SK-N-SH (cell line): ENCODE measurements at regions not wholly inside any gene's neighbourhood (a gene's known extent, or its start where the extent isn't known, plus 50 kb on each side); places are given as distances from the start of the nearest gene placed in this dataset.

Experiments used
- CTCF ChIA-PET: fragments of 300-600, 350-600 bp; formaldehyde crosslinking; extraction: SDS; loops from one replicate; lab custom pipeline; 2021; lab: Yijun Ruan, JAX
- POLR2A ChIA-PET: fragments of 350-600 bp; sonication (Branson Sonifier 250); formaldehyde crosslinking; extraction: SDS; loops from one replicate; lab custom pipeline; 2020; ENCODE audit warnings: antibody characterized with exemption, inconsistent platforms; lab: Yijun Ruan, JAX
- DNase-seq: peaks from one replicate; pipeline ENCODE4 v3.0.0; 2012
- H2AFZ ChIP-seq: fragments of 200-600 bp; sonication (generic); 2 replicates; pipeline ENCODE4 v1.8.1; 2016; ENCODE audit warnings: antibody characterized with exemption, mild to moderate bottlenecking, low read depth
- H3F3A ChIP-seq: fragments of 200-600 bp; sonication (generic); replicated peaks from 2 replicates; pipeline ENCODE3; 2016; ENCODE audit warnings: antibody characterized with exemption, mild to moderate bottlenecking; ENCODE audit not compliant: insufficient read depth
- H3K27ac ChIP-seq, 2 experiments: fragments of 200-500 bp in 1 of 2; fragments of 200-600 bp in 1 of 2; sonication (Bioruptor generic) in 1 of 2; sonication (generic), shearing (Covaris generic) in 1 of 2; 2 replicates each; pipeline versions ENCODE4 v1.5.1 to v1.6.1; 2014 to 2016; ENCODE audit warnings: low read depth in 2 of 2, inconsistent platforms in 1 of 2, low read length in 1 of 2, mild to moderate bottlenecking in 1 of 2, mixed read lengths in 1 of 2
- H3K27me3 ChIP-seq: fragments of 200-600 bp; sonication (generic), shearing (Covaris generic); 2 replicates; pipeline ENCODE4 v1.6.1; 2016; ENCODE audit warnings: mixed run types; ENCODE audit not compliant: insufficient read depth
- H3K36me3 ChIP-seq, 2 experiments: fragments of 200-500 bp in 1 of 2; fragments of 200-600 bp in 1 of 2; sonication (Bioruptor generic) in 1 of 2; sonication (generic) in 1 of 2; replicated peaks in 1 of 2; 2 replicates each; pipeline versions ENCODE3 to v1.5.1; 2014 to 2016; ENCODE audit warnings: low read length in 1 of 2, mild to moderate bottlenecking in 1 of 2; ENCODE audit not compliant: insufficient read depth in 2 of 2, control insufficient read depth in 1 of 2
- H3K4me1 ChIP-seq, 2 experiments: fragments of 200-500 bp in 1 of 2; fragments of 200-600 bp in 1 of 2; sonication (Bioruptor generic) in 1 of 2; sonication (generic), shearing (Covaris generic) in 1 of 2; 2 replicates each; pipeline versions ENCODE4 v1.5.1 to v1.6.1; 2014 to 2016; ENCODE audit warnings: low read depth in 1 of 2, low read length in 1 of 2, mixed run types in 1 of 2; ENCODE audit not compliant: insufficient read depth in 2 of 2, control insufficient read depth in 1 of 2
- H3K4me2 ChIP-seq: fragments of 200-600 bp; sonication (generic), shearing (Covaris generic); 2 replicates; pipeline ENCODE4 v1.6.1; 2017; ENCODE audit warnings: mixed run types
- H3K4me3 ChIP-seq, 2 experiments: fragments of 200-500 bp in 1 of 2; fragments of 200-600 bp in 1 of 2; sonication (Bioruptor generic) in 1 of 2; sonication (generic), shearing (Covaris generic) in 1 of 2; 2 replicates each; pipeline versions ENCODE4 v1.5.1 to v1.8.1; 2014 to 2016; ENCODE audit warnings: low read depth in 2 of 2, inconsistent platforms in 1 of 2, low read length in 1 of 2, mild to moderate bottlenecking in 1 of 2, mixed read lengths in 1 of 2, moderate library complexity in 1 of 2
- H3K79me2 ChIP-seq: fragments of 200-600 bp; sonication (generic); 2 replicates; pipeline ENCODE4 v1.8.1; 2017; ENCODE audit warnings: mild to moderate bottlenecking; ENCODE audit not compliant: insufficient read depth
- H3K9ac ChIP-seq: fragments of 200-600 bp; sonication (generic); 2 replicates; pipeline ENCODE4 v1.6.1; 2017; ENCODE audit warnings: mixed run types
- H3K9me2 ChIP-seq: fragments of 200-600 bp; sonication (generic); 2 replicates; pipeline ENCODE4 v1.6.1; 2017; ENCODE audit warnings: mixed run types
- H3K9me3 ChIP-seq: fragments of 200-600 bp; sonication (generic); 2 replicates; pipeline ENCODE4 v1.6.1; 2017; ENCODE audit warnings: mixed run types, mild to moderate bottlenecking, moderate library complexity
- H4K20me1 ChIP-seq: fragments of 200-600 bp; sonication (generic); 2 replicates; pipeline ENCODE4 v1.6.1; 2017; ENCODE audit warnings: mild to moderate bottlenecking, mixed run types; ENCODE audit not compliant: insufficient read depth
- FOXJ3 ChIP-seq: sonication (generic); formaldehyde crosslinking; IDR thresholded peaks from 2 replicates; pipeline ENCODE4 v1.5.1; 2020; ENCODE audit warnings: mild to moderate bottlenecking, missing genetic modification reagents
- IRF3 ChIP-seq: fragments of 150-350 bp; IDR thresholded peaks from 2 replicates; pipeline ENCODE4 v1.6.1; 2016; ENCODE audit warnings: mild to moderate bottlenecking, low read depth, low read length
- JUND ChIP-seq: IDR thresholded peaks from 2 replicates; pipeline ENCODE4 v1.4.0; 2012
- MEF2A ChIP-seq: IDR thresholded peaks from 2 replicates; pipeline ENCODE4 v1.4.0; 2012; ENCODE audit warnings: low read depth, borderline replicate concordance
- MXI1 ChIP-seq: IDR thresholded peaks from 2 replicates; pipeline ENCODE4 v1.6.1; 2012; ENCODE audit warnings: mild to moderate bottlenecking, low read depth, low read length, improper control_type of control experiment
- NFIC ChIP-seq: IDR thresholded peaks from 2 replicates; pipeline ENCODE4 v1.4.0; 2012; ENCODE audit warnings: borderline replicate concordance
- NRF1 ChIP-seq: IDR thresholded peaks from 2 replicates; pipeline ENCODE4 v1.6.1; 2012; ENCODE audit warnings: low read depth, mild to moderate bottlenecking, low read length
- PBX3 ChIP-seq: IDR thresholded peaks from 2 replicates; pipeline ENCODE4; 2012
- RCOR1 ChIP-seq: fragments of 150-350 bp; IDR thresholded peaks from 2 replicates; pipeline ENCODE4 v1.6.1; 2017; ENCODE audit warnings: antibody characterized with exemption, low read length
- REST ChIP-seq: IDR thresholded peaks from 2 replicates; pipeline ENCODE4 v1.6.1; 2012; ENCODE audit warnings: mild to moderate bottlenecking, low read depth, low read length, moderate library complexity
- RFX5 ChIP-seq: IDR thresholded peaks from 2 replicates; pipeline ENCODE4 v1.6.1; 2012; ENCODE audit warnings: mild to moderate bottlenecking, improper control_type of control experiment, low read length
- RXRA ChIP-seq: IDR thresholded peaks from 2 replicates; pipeline ENCODE4 v1.4.0; 2012; ENCODE audit warnings: low read depth, mild to moderate bottlenecking, borderline replicate concordance
- TAF1 ChIP-seq: IDR thresholded peaks from 2 replicates; pipeline ENCODE4 v1.6.1; 2012; ENCODE audit warnings: low read depth, mild to moderate bottlenecking, low read length, moderate library complexity, borderline replicate concordance
- YY1 ChIP-seq: IDR thresholded peaks from 2 replicates; pipeline ENCODE4 v1.4.0; 2012; ENCODE audit warnings: low read depth, mild to moderate bottlenecking
- ZBTB33 ChIP-seq: IDR thresholded peaks from 2 replicates; pipeline ENCODE4 v1.4.0; 2012; ENCODE audit warnings: low read depth, borderline replicate concordance
- WGBS: methylation state at CpG from one replicate; pipeline ENCODE4 v1.1.6; 2017; ENCODE audit warnings: low lambda C conversion rate; 5-methylcytosine and 5-hydroxymethylcytosine counted together

GRCh38 chr2:120510751-120511395, 164.9 kb downstream of the INHBB start:
- POLR2A ChIA-PET = no interaction called here
- Histone ChIP-seq H3K9me3 (no peaks in the 10 kb centered on the region), H3K36me3 (no peaks in the 10 kb centered on the region), H2AFZ (no peak overlapping the region), H3K4me2 (no peak overlapping the region)
- TF ChIP-seq YY1 = no peak
- no peak for TF ChIP-seq NRF1
- no peak for TF ChIP-seq IRF3
- TF ChIP-seq, all 33 proteins: peak for 0
- 85% methylated on average over 4 of the region's 11 CpGs for WGBS
- Histone ChIP-seq H3K27me3 (peaks cover 6% of the 10 kb centered on the region; the same call in 1 of the 2 replicates), H3K9ac (no peak overlapping the region), H3F3A (no peaks in the 10 kb centered on the region), H4K20me1 (no peaks in the 10 kb centered on the region), H3K4me3 (no peak overlapping the region), H3K27ac (no peak overlapping the region), H3K79me2 (no peaks in the 10 kb centered on the region), H3K9me2 (no peaks in the 10 kb centered on the region), H3K4me1 (no peaks in the 10 kb centered on the region; a peak in 1 of 4 replicates)
- no peak for DNase-seq
- CTCF ChIA-PET = interaction anchor here (1.3 kb wide), 1 partner anchor 167 kb away, joined by 4 read pairs; no protein-coding TSS in a partner anchor

GRCh38 chr2:120511536-120511935, 165.6 kb downstream of the INHBB start:
- H3K27ac ChIP-seq = no peak overlapping the region
- no peaks in the 10 kb centered on the region for H3F3A ChIP-seq
- POLR2A ChIA-PET = no interaction called here
- CTCF ChIA-PET = interaction anchor here (0.6 to 1.3 kb wide), 3 partner anchors 9 to 110 kb away, joined by 3 to 4 read pairs (median 3); no protein-coding TSS in a partner anchor
- H3K36me3 ChIP-seq = no peaks in the 10 kb centered on the region
- H3K9ac ChIP-seq = no peak overlapping the region
- no peak for DNase-seq
- H3K27me3 ChIP-seq = peaks cover 12% of the 10 kb centered on the region; the same call in 1 of the 2 replicates
- no peak overlapping the region for H3K4me2 ChIP-seq
- H3K4me3 ChIP-seq = no peak overlapping the region
- H2AFZ ChIP-seq = no peak overlapping the region
- 91% methylated on average over 18 of the region's 18 CpGs for WGBS
- no peaks in the 10 kb centered on the region for H3K79me2 ChIP-seq
- H3K9me3 ChIP-seq = no peaks in the 10 kb centered on the region
- no peaks in the 10 kb centered on the region; a peak in 1 of 4 replicates for H3K4me1 ChIP-seq
- H4K20me1 ChIP-seq = no peaks in the 10 kb centered on the region
- TF ChIP-seq FOXJ3 (CRISPR knock-in tag) (no peak), TAF1 (no peak), ZBTB33 (no peak), MEF2A (no peak), IRF3 (no peak), RCOR1 (no peak), RXRA (no peak), JUND (no peak), NRF1 (no peak), PBX3 (no peak), MXI1 (no peak), YY1 (no peak), NFIC (no peak), RFX5 (no peak), REST (no peak)
- no peaks in the 10 kb centered on the region for H3K9me2 ChIP-seq
